Astrocyte (in vitro differentiated cells and primary cell): ENCODE measurements at regions not wholly inside any gene's neighbourhood (a gene's known extent, or its start where the extent isn't known, plus 50 kb on each side); places are given as distances from the start of the nearest gene placed in this dataset.

Experiments
- EZH2 ChIP-seq: IDR thresholded peaks from 2 replicates; pipeline ENCODE4 v1.6.1; 2012; ENCODE audit warnings: mild to moderate bottlenecking, low read length, inconsistent platforms; ENCODE audit not compliant: insufficient read depth
- TF ChIP-seq, protein P1 (sequence below): IDR thresholded peaks from 2 replicates; pipeline ENCODE4 v1.5.1; 2011; ENCODE audit warnings: low read depth, mild to moderate bottlenecking, inconsistent platforms, low read length, moderate library complexity; ENCODE audit not compliant: insufficient read depth

DNA sequence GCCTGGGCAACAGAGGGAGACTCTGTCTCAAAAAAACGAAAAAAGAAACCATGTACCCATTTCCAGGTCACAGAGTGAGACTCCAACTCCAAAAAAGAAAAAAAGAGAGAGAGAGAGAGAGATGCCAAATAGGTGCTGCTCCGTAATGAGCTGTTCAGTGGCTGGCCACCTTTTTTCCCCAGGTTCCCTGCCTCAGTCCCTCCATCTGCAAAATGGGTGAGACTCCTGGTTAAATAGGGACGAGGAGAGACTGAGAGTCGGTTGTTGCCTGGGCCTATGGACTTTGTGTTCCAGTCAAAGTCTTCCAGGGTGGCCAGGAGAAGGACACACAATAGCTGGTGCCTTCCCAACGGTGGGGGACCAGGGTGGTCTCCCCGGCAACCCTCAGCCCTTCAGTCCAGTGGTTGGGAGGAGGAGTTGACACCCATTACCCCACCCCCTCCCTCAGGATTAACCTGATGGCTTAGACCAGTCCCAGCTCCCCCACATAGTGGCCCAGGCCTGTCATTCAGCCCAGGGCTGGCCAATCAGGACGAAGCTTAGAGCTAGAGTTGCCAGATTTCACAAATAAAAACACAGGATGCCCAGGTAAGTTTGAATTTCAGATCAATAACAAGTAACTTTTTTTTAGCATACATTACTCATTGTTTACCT is 258.2 kb downstream of the PARN start:
- TF ChIP-seq, protein P1, sequence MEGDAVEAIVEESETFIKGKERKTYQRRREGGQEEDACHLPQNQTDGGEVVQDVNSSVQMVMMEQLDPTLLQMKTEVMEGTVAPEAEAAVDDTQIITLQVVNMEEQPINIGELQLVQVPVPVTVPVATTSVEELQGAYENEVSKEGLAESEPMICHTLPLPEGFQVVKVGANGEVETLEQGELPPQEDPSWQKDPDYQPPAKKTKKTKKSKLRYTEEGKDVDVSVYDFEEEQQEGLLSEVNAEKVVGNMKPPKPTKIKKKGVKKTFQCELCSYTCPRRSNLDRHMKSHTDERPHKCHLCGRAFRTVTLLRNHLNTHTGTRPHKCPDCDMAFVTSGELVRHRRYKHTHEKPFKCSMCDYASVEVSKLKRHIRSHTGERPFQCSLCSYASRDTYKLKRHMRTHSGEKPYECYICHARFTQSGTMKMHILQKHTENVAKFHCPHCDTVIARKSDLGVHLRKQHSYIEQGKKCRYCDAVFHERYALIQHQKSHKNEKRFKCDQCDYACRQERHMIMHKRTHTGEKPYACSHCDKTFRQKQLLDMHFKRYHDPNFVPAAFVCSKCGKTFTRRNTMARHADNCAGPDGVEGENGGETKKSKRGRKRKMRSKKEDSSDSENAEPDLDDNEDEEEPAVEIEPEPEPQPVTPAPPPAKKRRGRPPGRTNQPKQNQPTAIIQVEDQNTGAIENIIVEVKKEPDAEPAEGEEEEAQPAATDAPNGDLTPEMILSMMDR = no peak
- TF ChIP-seq EZH2 = no peak
